HCT116 (cell line): ENCODE measurements at regions not wholly inside any gene's neighbourhood (a gene's known extent, or its start where the extent isn't known, plus 50 kb on each side); places are given as distances from the start of the nearest gene placed in this dataset.
"Not testable (repeated sequence)": the region's sequence is repeated elsewhere in the genome, so short reads cannot be mapped to it uniquely, and the experiment has no call there.

Experiments used
- ATAC-seq: fragments of 200-7000 bp; cut with Tn5 transposase; 2 replicates; pipeline ENCODE4 v1.9.1; 2020; ENCODE audit warnings: mild to moderate bottlenecking, moderate library complexity
- BruUV-seq: library from RNA; stranded (reverse); fragments of 400-500 nt; replicated peaks from 2 replicates; lab custom pipeline; 2021; lab: Mats Ljungman, UMichigan
- CTCF ChIA-PET: fragments of 300-600 bp; sonication (Branson Sonifier 250); formaldehyde crosslinking; loops from one replicate; lab custom pipeline; 2021; ENCODE audit warnings: antibody characterized with exemption; lab: Charles Lee
- POLR2A ChIA-PET: fragments of 300-600, 350-600 bp; sonication (Branson Sonifier 250); formaldehyde crosslinking; loops from one replicate; lab custom pipeline; 2021; ENCODE audit warnings: antibody characterized with exemption; lab: Charles Lee
- RAD21 ChIA-PET, 2 experiments: fragments of 300-600 bp; sonication (Branson Sonifier 250); formaldehyde crosslinking; loops; one replicate each; lab custom pipeline; 2023; ENCODE audit warnings: low total read pairs in 2 of 2; ENCODE audit not compliant: uncharacterized antibody in 2 of 2, unreplicated experiment in 2 of 2, low non-redundant PET in 1 of 2; lab: Charles Lee
- DNase-seq: peaks from one replicate; pipeline ENCODE4 v3.0.0-alpha.2; 2010; ENCODE audit warnings: low read depth, low spot score
- H2AFZ ChIP-seq: fragments of 200-600 bp; shearing (Covaris generic), sonication (generic); 2 replicates; pipeline ENCODE4 v1.6.1; 2017; ENCODE audit warnings: low read depth, mixed run types, mixed read lengths, antibody characterized with exemption, low read length; ENCODE audit not compliant: poor library complexity, severe bottlenecking
- H3K27ac ChIP-seq: 2 replicates; pipeline ENCODE4 v1.5.1; 2012; ENCODE audit warnings: low read depth, low read length
- H3K27me3 ChIP-seq: fragments of 200-600 bp; sonication (generic); 2 replicates; pipeline ENCODE4 v1.6.1; 2016; ENCODE audit warnings: mixed run types, low read length, mixed read lengths; ENCODE audit not compliant: insufficient read depth
- H3K36me3 ChIP-seq, 2 experiments: fragments of 200-500 bp in 1 of 2; fragments of 200-600 bp in 1 of 2; sonication (Bioruptor generic) in 1 of 2; sonication (generic) in 1 of 2; 2 replicates each; pipeline versions ENCODE4 v1.5.1 to v1.6.1; 2014 to 2016; ENCODE audit warnings: low read length in 2 of 2, inconsistent platforms in 1 of 2, mixed read lengths in 1 of 2, mixed run types in 1 of 2; ENCODE audit not compliant: insufficient read depth in 2 of 2, control insufficient read depth in 1 of 2
- H3K4me1 ChIP-seq, 2 experiments: fragments of 200-600 bp in 1 of 2; sonication (generic) in 1 of 2; 2 replicates each; pipeline versions ENCODE4 v1.5.1 to v1.6.1; 2012 to 2017; ENCODE audit warnings: low read length in 2 of 2, inconsistent platforms in 1 of 2, mild to moderate bottlenecking in 1 of 2, mixed read lengths in 1 of 2, mixed run types in 1 of 2, moderate library complexity in 1 of 2; ENCODE audit not compliant: insufficient read depth in 2 of 2, control insufficient read depth in 1 of 2
- H3K4me2 ChIP-seq: fragments of 200-600 bp; sonication (generic); 2 replicates; pipeline ENCODE4 v1.6.1; 2017; ENCODE audit warnings: mixed run types, low read length, mixed read lengths
- H3K4me3 ChIP-seq, 2 experiments: fragments of 200-600 bp in 1 of 2; sonication (generic) in 1 of 2; replicated peaks in 1 of 2; 2 replicates each; pipeline ENCODE4 v1.5.1; 2011 to 2016; ENCODE audit warnings: low read length in 2 of 2, control low read depth in 1 of 2, low read depth in 1 of 2, mild to moderate bottlenecking in 1 of 2, mixed read lengths in 1 of 2, mixed run types in 1 of 2
- H3K79me2 ChIP-seq: fragments of 200-600 bp; sonication (generic); 2 replicates; pipeline ENCODE4 v1.6.1; 2017; ENCODE audit warnings: mild to moderate bottlenecking, mixed run types, low read length, moderate library complexity, mixed read lengths; ENCODE audit not compliant: insufficient read depth
- H3K9ac ChIP-seq: fragments of 200-600 bp; sonication (generic); 2 replicates; pipeline ENCODE4 v1.6.1; 2016; ENCODE audit warnings: low read length, mixed read lengths
- H3K9me2 ChIP-seq: fragments of 200-600 bp; sonication (generic), shearing (Covaris generic); 2 replicates; pipeline ENCODE4 v1.6.1; 2017; ENCODE audit warnings: mixed run types, mild to moderate bottlenecking, moderate library complexity; ENCODE audit not compliant: insufficient read depth
- H3K9me3 ChIP-seq, 2 experiments: fragments of 200-500 bp in 1 of 2; fragments of 200-600 bp in 1 of 2; sonication (Bioruptor generic) in 1 of 2; sonication (generic) in 1 of 2; 2 replicates each; pipeline ENCODE4 v1.6.1; 2014 to 2017; ENCODE audit warnings: low read length in 2 of 2, mixed read lengths in 2 of 2, inconsistent platforms in 1 of 2, low read depth in 1 of 2, mild to moderate bottlenecking in 1 of 2, mixed run types in 1 of 2, moderate library complexity in 1 of 2; ENCODE audit not compliant: control insufficient read depth in 1 of 2, insufficient read depth in 1 of 2
- H4K20me1 ChIP-seq: fragments of 200-600 bp; sonication (generic), shearing (Covaris generic); 2 replicates; pipeline ENCODE4 v1.6.1; 2017; ENCODE audit warnings: mixed run types, mild to moderate bottlenecking, moderate library complexity; ENCODE audit not compliant: insufficient read depth
- CBX3 ChIP-seq: IDR thresholded peaks from 2 replicates; pipeline ENCODE4 v1.6.1; 2012; ENCODE audit warnings: low read depth
- ELF1 ChIP-seq: IDR thresholded peaks from 2 replicates; pipeline ENCODE4 v1.6.1; 2012; ENCODE audit warnings: low read depth, borderline replicate concordance
- EZH2phosphoT487 ChIP-seq: fragments of 200-600 bp; IDR thresholded peaks from 2 replicates; pipeline ENCODE4 v1.6.1; 2018; ENCODE audit warnings: antibody characterized with exemption, borderline replicate concordance
- JUND ChIP-seq: IDR thresholded peaks from 2 replicates; pipeline ENCODE4 v1.6.1; 2012
- POLR2A ChIP-seq: IDR thresholded peaks from 2 replicates; pipeline ENCODE4 v1.7.0; 2011; ENCODE audit warnings: borderline replicate concordance; ENCODE audit not compliant: insufficient read depth, insufficient read length; ENCODE audit errors: extremely low read depth
- SIN3A ChIP-seq: IDR thresholded peaks from 2 replicates; pipeline ENCODE4 v1.6.1; 2012; ENCODE audit warnings: low read depth
- SP1 ChIP-seq: IDR thresholded peaks from 2 replicates; pipeline ENCODE4 v1.6.1; 2012; ENCODE audit warnings: low read depth
- TCF7L2 ChIP-seq: IDR thresholded peaks from 2 replicates; pipeline ENCODE4 v1.7.0; 2011; ENCODE audit warnings: borderline replicate concordance, inconsistent platforms; ENCODE audit not compliant: insufficient read depth, insufficient read length; ENCODE audit errors: extremely low read depth
- intact Hi-C: fragments of 100-400 bp; cut with micrococcal nuclease; formaldehyde crosslinking; loops from 2 replicates; pipeline ENCODE4 v1.10.0; 2022
- TF ChIP-seq, protein P1 (sequence below), 3 experiments: fragments of 200-600 bp in 1 of 3; sonication (generic) in 1 of 3; IDR thresholded peaks in 2 of 3; conservative IDR thresholded peaks in 1 of 3; 2 replicates each; pipeline ENCODE4 v1.5.1; 2012 to 2017; ENCODE audit warnings: low read depth in 2 of 3, low read length in 2 of 3, antibody characterized with exemption in 1 of 3, borderline replicate concordance in 1 of 3, control low read depth in 1 of 3, mild to moderate bottlenecking in 1 of 3, mixed read lengths in 1 of 3, mixed run types in 1 of 3, moderate library complexity in 1 of 3; ENCODE audit not compliant: insufficient read depth in 1 of 3
- TF ChIP-seq, protein P2 (sequence below): IDR thresholded peaks from 2 replicates; pipeline ENCODE4 v1.6.1; 2011; ENCODE audit warnings: mild to moderate bottlenecking, low read length, moderate library complexity; ENCODE audit not compliant: insufficient replicate concordance; ENCODE audit errors: extremely low read depth

DNA sequence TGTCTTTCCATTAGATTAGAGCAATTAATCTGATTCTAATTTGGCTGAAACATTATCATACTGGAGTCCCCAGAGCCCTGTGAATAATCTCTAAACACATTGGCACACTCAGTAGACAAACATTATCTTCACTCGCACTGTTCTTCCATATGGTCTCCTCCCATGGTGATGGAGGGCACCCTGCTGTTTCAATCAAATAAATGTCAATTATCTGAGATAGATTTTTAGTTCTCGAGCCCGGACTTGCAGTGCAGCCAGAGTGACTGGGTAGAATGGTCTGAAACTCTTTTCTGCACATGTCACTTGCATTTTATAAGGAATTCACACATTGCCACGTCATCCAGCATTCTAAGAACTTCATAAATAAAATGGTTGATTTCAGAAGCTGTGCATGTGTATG, 90.6 kb upstream of the MAP3K7 start:
- Histone ChIP-seq H3K4me1 (no peaks in the 10 kb centered on the region), H3K27me3 (peaks cover 58% of the 10 kb centered on the region), H3K9me2 (no peaks in the 10 kb centered on the region), H4K20me1 (no peaks in the 10 kb centered on the region), H2AFZ (no peak overlapping the region), H3K79me2 (no peaks in the 10 kb centered on the region), H3K27ac (no peak overlapping the region), H3K9me3 (no peaks in the 10 kb centered on the region), H3K4me3 (no peak overlapping the region), H3K9ac (no peak overlapping the region), H3K36me3 (no peaks in the 10 kb centered on the region), H3K4me2 (no peak overlapping the region)
- ChIA-PET POLR2A (no interaction called here), RAD21 (no interaction called here), CTCF (no interaction called here)
- intact Hi-C loops, result no loop called here
- no peak for ATAC-seq
- no peak for TF ChIP-seq TCF7L2
- no peak for TF ChIP-seq ELF1
- no peak for TF ChIP-seq JUND
- no peak for TF ChIP-seq SIN3A
- no TSS peak for BruUV-seq
- no peak for DNase-seq

GRCh38 chr6:90676516-90677300, 89.8 kb upstream of the MAP3K7 start:
- Histone ChIP-seq H3K4me3 (no peak overlapping the region), H3K9ac (no peak overlapping the region), H3K9me2 (no peaks in the 10 kb centered on the region), H4K20me1 (no peaks in the 10 kb centered on the region), H3K27me3 (peaks cover 55% of the 10 kb centered on the region), H3K36me3 (no peaks in the 10 kb centered on the region), H3K4me1 (no peaks in the 10 kb centered on the region), H3K4me2 (no peak overlapping the region), H3K9me3 (no peaks in the 10 kb centered on the region), H3K79me2 (no peaks in the 10 kb centered on the region), H3K27ac (no peak overlapping the region), H2AFZ (no peak overlapping the region)
- ATAC-seq (no peak), DNase-seq (no peak)
- CTCF ChIA-PET, result no interaction called here
- TF ChIP-seq, protein P1, sequence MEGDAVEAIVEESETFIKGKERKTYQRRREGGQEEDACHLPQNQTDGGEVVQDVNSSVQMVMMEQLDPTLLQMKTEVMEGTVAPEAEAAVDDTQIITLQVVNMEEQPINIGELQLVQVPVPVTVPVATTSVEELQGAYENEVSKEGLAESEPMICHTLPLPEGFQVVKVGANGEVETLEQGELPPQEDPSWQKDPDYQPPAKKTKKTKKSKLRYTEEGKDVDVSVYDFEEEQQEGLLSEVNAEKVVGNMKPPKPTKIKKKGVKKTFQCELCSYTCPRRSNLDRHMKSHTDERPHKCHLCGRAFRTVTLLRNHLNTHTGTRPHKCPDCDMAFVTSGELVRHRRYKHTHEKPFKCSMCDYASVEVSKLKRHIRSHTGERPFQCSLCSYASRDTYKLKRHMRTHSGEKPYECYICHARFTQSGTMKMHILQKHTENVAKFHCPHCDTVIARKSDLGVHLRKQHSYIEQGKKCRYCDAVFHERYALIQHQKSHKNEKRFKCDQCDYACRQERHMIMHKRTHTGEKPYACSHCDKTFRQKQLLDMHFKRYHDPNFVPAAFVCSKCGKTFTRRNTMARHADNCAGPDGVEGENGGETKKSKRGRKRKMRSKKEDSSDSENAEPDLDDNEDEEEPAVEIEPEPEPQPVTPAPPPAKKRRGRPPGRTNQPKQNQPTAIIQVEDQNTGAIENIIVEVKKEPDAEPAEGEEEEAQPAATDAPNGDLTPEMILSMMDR (IDR thresholded peaks at IDR 0.05 in 2 of 3, conservative IDR thresholded peaks at IDR 0.05 in 1 of 3; ENCODE audit: borderline replicate concordance in 1 of 3, insufficient read depth in 1 of 3, low read depth in 2 of 3, low read length in 2 of 3), result no peak
- TF ChIP-seq CBX3 (no peak), EZH2phosphoT487 (no peak), POLR2A (no peak), SP1 (no peak)
- TF ChIP-seq, protein P2, sequence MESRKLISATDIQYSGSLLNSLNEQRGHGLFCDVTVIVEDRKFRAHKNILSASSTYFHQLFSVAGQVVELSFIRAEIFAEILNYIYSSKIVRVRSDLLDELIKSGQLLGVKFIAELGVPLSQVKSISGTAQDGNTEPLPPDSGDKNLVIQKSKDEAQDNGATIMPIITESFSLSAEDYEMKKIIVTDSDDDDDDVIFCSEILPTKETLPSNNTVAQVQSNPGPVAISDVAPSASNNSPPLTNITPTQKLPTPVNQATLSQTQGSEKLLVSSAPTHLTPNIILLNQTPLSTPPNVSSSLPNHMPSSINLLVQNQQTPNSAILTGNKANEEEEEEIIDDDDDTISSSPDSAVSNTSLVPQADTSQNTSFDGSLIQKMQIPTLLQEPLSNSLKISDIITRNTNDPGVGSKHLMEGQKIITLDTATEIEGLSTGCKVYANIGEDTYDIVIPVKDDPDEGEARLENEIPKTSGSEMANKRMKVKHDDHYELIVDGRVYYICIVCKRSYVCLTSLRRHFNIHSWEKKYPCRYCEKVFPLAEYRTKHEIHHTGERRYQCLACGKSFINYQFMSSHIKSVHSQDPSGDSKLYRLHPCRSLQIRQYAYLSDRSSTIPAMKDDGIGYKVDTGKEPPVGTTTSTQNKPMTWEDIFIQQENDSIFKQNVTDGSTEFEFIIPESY, result no peak
- intact Hi-C loops, result no loop called here
- no TSS peak for BruUV-seq
- POLR2A ChIA-PET, result no interaction called here
- RAD21 ChIA-PET, result no interaction called here

DNA sequence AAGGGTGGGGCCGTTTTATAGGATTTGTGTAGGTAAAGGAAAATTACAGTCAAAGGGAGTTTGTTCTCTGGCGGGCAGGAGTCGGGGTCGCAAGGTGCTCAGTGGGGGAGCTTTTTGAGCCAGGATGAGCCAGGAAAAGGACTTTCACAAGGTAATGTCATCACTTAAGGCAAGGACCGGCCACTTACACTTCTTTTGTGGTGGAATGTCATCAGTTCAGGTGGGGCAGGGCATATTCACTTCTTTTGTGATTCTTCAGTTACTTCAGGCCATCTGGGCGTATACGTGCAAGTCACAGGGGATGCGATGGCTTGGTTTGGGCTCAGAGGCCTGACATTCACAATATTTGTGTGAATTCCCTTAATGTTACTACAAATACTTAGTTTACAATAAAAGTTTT, 88.2 kb upstream of the MAP3K7 start:
- H4K20me1 ChIP-seq, H3K79me2 ChIP-seq, CTCF ChIA-PET, H3K9ac ChIP-seq, H3K9me3 ChIP-seq, RAD21 ChIA-PET, POLR2A ChIA-PET, intact Hi-C loops, DNase-seq, H3K4me3 ChIP-seq, H3K27ac ChIP-seq, ATAC-seq, H3K9me2 ChIP-seq, H3K4me1 ChIP-seq, BruUV-seq, H2AFZ ChIP-seq, H3K4me2 ChIP-seq, H3K36me3 ChIP-seq: not testable (repeated sequence)
- peaks cover 43% of the 10 kb centered on the region for H3K27me3 ChIP-seq
